ENCODE measurements at regions not wholly inside any gene's neighbourhood (a gene's known extent, or its start where the extent isn't known, plus 50 kb on each side); places are given as distances from the start of the nearest gene placed in this dataset.
"Not testable (repeated sequence)": the region's sequence is repeated elsewhere in the genome, so short reads cannot be mapped to it uniquely, and the experiment has no call there.

DNA sequence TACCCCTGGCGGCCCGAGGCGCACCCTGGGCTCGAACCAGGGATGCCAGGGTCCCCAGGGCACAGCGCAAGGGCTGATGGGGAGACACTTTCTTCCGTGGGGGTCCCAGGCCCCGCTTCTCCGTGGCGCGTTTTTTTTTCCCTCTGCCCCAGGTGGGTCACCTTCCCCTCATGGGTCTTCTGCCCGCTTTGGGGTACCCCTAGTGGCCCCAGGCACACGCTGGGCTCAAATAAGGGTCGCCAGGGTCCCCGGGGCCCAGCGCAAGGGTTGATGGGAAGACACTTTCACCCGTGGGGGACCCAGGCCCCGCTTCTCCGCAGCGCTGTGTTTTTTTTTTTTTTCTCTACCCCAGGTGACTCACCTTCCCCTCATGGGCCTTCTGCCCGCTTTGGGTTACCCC lies 163.3 kb upstream of the ZNG1F start:
- DNase-seq (ENCODE audit: low spot score); H3K36me3 ChIP-seq (ENCODE audit: low read depth); H3K9me3 ChIP-seq (ENCODE audit: severe bottlenecking); H3K4me1 ChIP-seq (ENCODE audit: insufficient read depth, poor library complexity, severe bottlenecking); ATAC-seq (ENCODE audit: low read depth); H3K27ac ChIP-seq (ENCODE audit: poor library complexity, severe bottlenecking); H3K4me3 ChIP-seq (ENCODE audit: severe bottlenecking); H3K27me3 ChIP-seq (ENCODE audit: insufficient read depth, poor library complexity, severe bottlenecking): not testable (repeated sequence)

DNA sequence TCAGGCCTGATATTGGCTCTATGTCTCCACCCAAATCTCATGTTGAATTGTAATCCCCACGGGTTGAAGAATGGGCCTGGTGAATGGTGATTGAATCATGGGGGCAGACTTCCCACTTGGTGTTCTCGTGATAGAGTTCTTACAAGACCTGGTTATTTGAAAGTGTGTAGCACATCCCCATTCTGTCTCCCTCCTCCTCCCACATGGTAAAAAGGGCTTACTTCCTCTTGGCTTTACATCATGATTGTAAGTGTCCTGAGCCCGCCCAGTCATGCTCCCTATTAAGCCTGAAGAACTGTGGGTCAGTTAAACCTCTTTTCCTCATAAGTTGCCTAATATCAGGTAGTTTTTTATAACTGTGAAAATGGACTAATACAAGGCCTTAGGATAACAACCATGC lies 158.8 kb upstream of the ZNG1F start:
- not testable (repeated sequence) for ATAC-seq (ENCODE audit: low read depth); H3K9me3 ChIP-seq (ENCODE audit: severe bottlenecking); H3K27me3 ChIP-seq (ENCODE audit: insufficient read depth, poor library complexity, severe bottlenecking); DNase-seq (ENCODE audit: low spot score); H3K4me1 ChIP-seq (ENCODE audit: insufficient read depth, poor library complexity, severe bottlenecking); H3K27ac ChIP-seq (ENCODE audit: poor library complexity, severe bottlenecking); H3K4me3 ChIP-seq (ENCODE audit: severe bottlenecking); H3K36me3 ChIP-seq (ENCODE audit: low read depth)

GRCh38 chr9:41332562-41332961 lies 143.4 kb upstream of the ZNG1F start:
- H3K27ac ChIP-seq (ENCODE audit: poor library complexity, severe bottlenecking); H3K27me3 ChIP-seq (ENCODE audit: insufficient read depth, poor library complexity, severe bottlenecking); H3K36me3 ChIP-seq (ENCODE audit: low read depth); H3K4me1 ChIP-seq (ENCODE audit: insufficient read depth, poor library complexity, severe bottlenecking); DNase-seq (ENCODE audit: low spot score); H3K9me3 ChIP-seq (ENCODE audit: severe bottlenecking); H3K4me3 ChIP-seq (ENCODE audit: severe bottlenecking); ATAC-seq (ENCODE audit: low read depth): not testable (repeated sequence)

GRCh38 chr9:41321277-41321676 lies 132.2 kb upstream of the ZNG1F start:
- DNase-seq (ENCODE audit: low spot score); ATAC-seq (ENCODE audit: low read depth): not testable (repeated sequence)

GRCh38 chr9:41308953-41309352 lies 119.8 kb upstream of the ZNG1F start:
- not testable (repeated sequence) for H3K4me3 ChIP-seq (ENCODE audit: severe bottlenecking); H3K27ac ChIP-seq (ENCODE audit: poor library complexity, severe bottlenecking); H3K36me3 ChIP-seq (ENCODE audit: low read depth); H3K4me1 ChIP-seq (ENCODE audit: insufficient read depth, poor library complexity, severe bottlenecking); ATAC-seq (ENCODE audit: low read depth); DNase-seq (ENCODE audit: low spot score); H3K27me3 ChIP-seq (ENCODE audit: insufficient read depth, poor library complexity, severe bottlenecking); H3K9me3 ChIP-seq (ENCODE audit: severe bottlenecking)

More at GRCh38 chr9:41321277-41321676, 132.2 kb upstream of the ZNG1F start:
- H3K4me1 ChIP-seq (ENCODE audit: insufficient read depth, poor library complexity, severe bottlenecking); H3K36me3 ChIP-seq (ENCODE audit: low read depth); H3K4me3 ChIP-seq (ENCODE audit: severe bottlenecking); H3K27ac ChIP-seq (ENCODE audit: poor library complexity, severe bottlenecking); H3K9me3 ChIP-seq (ENCODE audit: severe bottlenecking); H3K27me3 ChIP-seq (ENCODE audit: insufficient read depth, poor library complexity, severe bottlenecking): not testable (repeated sequence)

DNA sequence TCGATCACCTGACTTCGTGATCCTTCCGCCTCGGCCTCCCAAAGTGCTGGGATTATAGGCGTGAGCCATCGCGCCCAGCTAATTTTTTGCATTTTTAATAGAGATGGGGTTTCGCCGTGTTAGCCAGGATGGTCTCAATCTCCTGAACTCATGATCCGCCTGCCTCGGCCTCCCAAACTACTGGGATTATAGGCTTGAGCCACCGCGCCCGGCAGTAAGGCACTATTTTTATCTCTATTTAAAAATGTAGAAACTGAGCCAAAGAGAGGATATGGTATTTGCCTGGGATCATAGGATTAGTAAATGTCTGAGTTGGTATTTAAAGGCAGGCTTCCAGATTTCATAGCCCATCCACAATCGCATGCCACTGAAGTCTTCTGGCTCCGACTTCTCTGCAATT lies 96.6 kb upstream of the ZNG1F start:
- not testable (repeated sequence) for H3K4me1 ChIP-seq (ENCODE audit: insufficient read depth, poor library complexity, severe bottlenecking); DNase-seq (ENCODE audit: low spot score); H3K27me3 ChIP-seq (ENCODE audit: insufficient read depth, poor library complexity, severe bottlenecking); H3K36me3 ChIP-seq (ENCODE audit: low read depth); H3K4me3 ChIP-seq (ENCODE audit: severe bottlenecking); H3K9me3 ChIP-seq (ENCODE audit: severe bottlenecking); ATAC-seq (ENCODE audit: low read depth); H3K27ac ChIP-seq (ENCODE audit: poor library complexity, severe bottlenecking)

DNA sequence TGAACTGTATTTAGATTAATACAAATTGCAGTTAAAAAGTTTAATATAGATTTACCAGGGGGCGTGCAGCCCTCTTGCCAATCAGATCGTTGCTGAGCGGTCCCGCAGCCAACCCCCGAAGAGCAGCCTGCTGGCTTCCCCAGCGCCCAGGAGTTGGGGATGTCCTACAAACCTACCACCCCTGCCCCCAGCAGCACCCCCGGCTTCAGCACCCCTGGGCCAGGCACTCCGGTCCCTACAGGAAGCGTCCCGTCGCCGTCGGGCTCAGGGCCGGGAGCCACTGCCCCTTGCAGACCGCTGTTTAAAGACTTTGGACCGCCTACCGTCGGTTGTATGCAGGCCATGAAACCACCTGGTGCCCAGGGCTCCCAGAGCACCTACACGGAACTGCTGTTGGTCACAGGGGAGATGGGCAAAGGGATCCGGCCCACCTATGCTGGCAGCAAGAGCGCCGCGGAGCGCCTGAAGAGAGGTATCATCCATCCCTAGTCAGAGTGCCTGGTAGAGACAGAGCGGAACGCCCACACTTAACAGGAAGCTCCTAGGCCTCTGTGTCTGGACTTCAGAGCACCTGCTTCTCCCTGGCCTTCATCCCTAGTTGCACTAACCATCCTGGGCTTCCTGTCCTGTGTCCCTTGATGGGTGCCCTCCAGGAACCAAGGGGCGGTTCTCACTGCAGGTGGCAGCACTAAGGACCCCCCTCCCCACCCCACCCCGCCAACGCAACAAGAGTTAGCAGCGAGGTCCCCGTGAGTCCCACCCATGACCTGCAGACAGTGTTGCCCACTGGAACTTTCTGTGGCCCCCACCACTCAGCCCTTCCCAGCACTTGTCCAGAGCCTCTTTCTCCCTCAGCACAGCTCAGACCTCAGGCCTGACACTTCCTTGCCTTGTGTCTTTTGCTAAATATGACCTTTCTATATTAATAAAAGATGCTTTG lies 91.5 kb upstream of the ZNG1F start:
- H3K9me3 ChIP-seq (ENCODE audit: severe bottlenecking); H3K27ac ChIP-seq (ENCODE audit: poor library complexity, severe bottlenecking); H3K36me3 ChIP-seq (ENCODE audit: low read depth); H3K4me3 ChIP-seq (ENCODE audit: severe bottlenecking); H3K4me1 ChIP-seq (ENCODE audit: insufficient read depth, poor library complexity, severe bottlenecking); DNase-seq (ENCODE audit: low spot score); H3K27me3 ChIP-seq (ENCODE audit: insufficient read depth, poor library complexity, severe bottlenecking): not testable (repeated sequence)
- ATAC-seq (ENCODE audit: low read depth), result peak; percentile 54

DNA sequence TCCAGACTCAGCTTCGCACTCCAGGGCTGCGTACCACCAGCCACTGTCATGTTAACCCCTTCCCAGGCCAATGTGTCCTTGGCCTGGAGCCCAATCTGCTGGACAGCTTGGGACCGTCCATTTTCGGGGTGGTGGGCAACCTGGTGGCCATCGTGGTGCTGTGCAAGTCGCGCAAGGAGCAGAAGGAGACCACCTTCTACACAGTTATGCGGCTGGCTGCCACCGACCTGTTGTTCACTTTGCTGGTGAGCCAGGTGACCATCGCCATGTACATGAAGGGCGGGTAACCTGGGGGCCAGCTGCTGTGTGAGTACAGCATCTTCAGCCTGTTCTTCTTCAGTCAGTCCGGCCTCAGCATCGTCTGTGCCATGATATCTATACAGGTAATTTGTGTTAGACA lies 90.3 kb upstream of the ZNG1F start:
- not testable (repeated sequence) for H3K27ac ChIP-seq (ENCODE audit: poor library complexity, severe bottlenecking); DNase-seq (ENCODE audit: low spot score)

GRCh38 chr9:41279033-41279432 lies 89.9 kb upstream of the ZNG1F start:
- H3K9me3 ChIP-seq (ENCODE audit: severe bottlenecking); H3K27ac ChIP-seq (ENCODE audit: poor library complexity, severe bottlenecking); DNase-seq (ENCODE audit: low spot score); H3K36me3 ChIP-seq (ENCODE audit: low read depth); H3K4me3 ChIP-seq (ENCODE audit: severe bottlenecking); ATAC-seq (ENCODE audit: low read depth); H3K4me1 ChIP-seq (ENCODE audit: insufficient read depth, poor library complexity, severe bottlenecking); H3K27me3 ChIP-seq (ENCODE audit: insufficient read depth, poor library complexity, severe bottlenecking): not testable (repeated sequence)

More for the DNA sequence above, 90.3 kb upstream of the ZNG1F start:
- H3K4me3 ChIP-seq (ENCODE audit: severe bottlenecking); H3K4me1 ChIP-seq (ENCODE audit: insufficient read depth, poor library complexity, severe bottlenecking); H3K27me3 ChIP-seq (ENCODE audit: insufficient read depth, poor library complexity, severe bottlenecking); H3K36me3 ChIP-seq (ENCODE audit: low read depth); ATAC-seq (ENCODE audit: low read depth); H3K9me3 ChIP-seq (ENCODE audit: severe bottlenecking): not testable (repeated sequence)

DNA sequence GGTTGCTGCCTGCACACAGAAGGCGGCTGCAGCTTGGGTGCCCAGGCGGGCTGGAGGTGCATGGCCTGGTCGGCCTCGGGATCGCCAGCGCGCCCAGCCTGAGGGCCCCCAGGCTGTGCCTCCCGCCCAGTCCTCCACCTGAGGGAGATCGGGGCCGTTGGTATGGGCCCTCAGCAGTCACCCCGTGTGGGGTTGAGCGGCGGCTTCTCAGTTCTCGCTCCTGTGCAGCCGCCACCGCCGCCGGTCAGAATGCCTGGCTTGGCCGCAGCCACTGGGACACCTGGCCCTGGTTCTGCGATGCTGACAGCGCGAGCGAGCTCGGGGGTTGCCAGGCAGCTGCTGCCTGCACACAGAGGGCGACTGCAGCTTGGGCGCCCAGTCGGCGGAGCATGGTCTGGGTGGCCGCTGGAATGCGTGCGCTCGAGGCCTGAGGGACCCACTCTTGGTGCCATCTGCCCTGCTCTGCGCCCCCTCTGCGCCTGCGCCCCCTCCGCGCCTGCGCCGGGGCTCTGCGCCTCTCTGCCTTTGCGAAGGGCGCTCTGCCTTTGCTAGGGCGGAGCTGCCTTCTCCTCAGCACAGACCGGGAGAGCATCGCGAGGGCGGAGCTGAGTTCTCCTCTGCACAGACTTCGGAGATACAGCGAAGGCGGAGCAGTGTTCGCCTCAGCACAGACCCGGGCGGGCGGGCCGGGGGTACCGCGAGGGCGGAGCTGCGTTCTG lies 84.6 kb upstream of the ZNG1F start:
- H3K27me3 ChIP-seq (ENCODE audit: insufficient read depth, poor library complexity, severe bottlenecking); DNase-seq (ENCODE audit: low spot score); H3K27ac ChIP-seq (ENCODE audit: poor library complexity, severe bottlenecking); H3K4me1 ChIP-seq (ENCODE audit: insufficient read depth, poor library complexity, severe bottlenecking); H3K9me3 ChIP-seq (ENCODE audit: severe bottlenecking); H3K36me3 ChIP-seq (ENCODE audit: low read depth): not testable (repeated sequence)
- peak overlapping the region; percentile 21 for H3K4me3 ChIP-seq (ENCODE audit: severe bottlenecking)
- peak; percentile 98 for ATAC-seq (ENCODE audit: low read depth)

- H3K27me3 ChIP-seq (ENCODE audit: insufficient read depth, poor library complexity, severe bottlenecking); H3K36me3 ChIP-seq (ENCODE audit: low read depth); DNase-seq (ENCODE audit: low spot score); H3K9me3 ChIP-seq (ENCODE audit: severe bottlenecking); H3K4me1 ChIP-seq (ENCODE audit: insufficient read depth, poor library complexity, severe bottlenecking); H3K4me3 ChIP-seq (ENCODE audit: severe bottlenecking); H3K27ac ChIP-seq (ENCODE audit: poor library complexity, severe bottlenecking): not testable (repeated sequence)
- ATAC-seq (ENCODE audit: low read depth), result peak; percentile 11; the same call in 1 of the 3 replicates
Observed at GRCh38 chr9:41272879-41273548, 83.9 kb upstream of the ZNG1F start.
